ENCODE measurements at regions not wholly inside any gene's neighbourhood (a gene's known extent, or its start where the extent isn't known, plus 50 kb on each side); places are given as distances from the start of the nearest gene placed in this dataset.

DNA sequence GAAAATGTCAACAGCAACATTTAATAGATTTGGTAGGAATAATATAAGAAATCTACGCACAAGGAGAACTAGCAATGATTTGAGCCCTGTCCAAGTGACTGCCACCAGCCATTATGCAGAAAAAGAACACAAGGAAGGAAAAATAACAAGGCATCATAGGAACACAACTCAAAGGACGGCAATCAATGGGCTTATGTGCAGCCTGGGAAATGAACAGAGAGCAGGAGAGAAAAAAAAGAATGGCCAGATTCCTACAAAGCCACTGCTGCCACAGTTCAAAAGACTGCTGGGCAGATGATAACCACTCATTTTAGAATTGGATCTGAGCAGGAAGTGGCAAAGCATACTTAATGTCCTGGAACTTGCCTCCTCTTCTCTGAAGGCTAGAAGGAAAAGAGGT lies 274.3 kb upstream of the CAMK1G start:
- TF ChIP-seq POLR2A (IDR thresholded peaks at IDR 0.05; ENCODE audit: low read depth, low read length) (no peak), POLR2AphosphoS5 (IDR thresholded peaks at IDR 0.05; ENCODE audit: low read depth, low read length) (no peak)

All from GM12891 (cell line).